PC-3 (cell line): ENCODE measurements at regions not wholly inside any gene's neighbourhood (a gene's known extent, or its start where the extent isn't known, plus 50 kb on each side); places are given as distances from the start of the nearest gene placed in this dataset.
A peak's percentile ranks its signal among the peaks of the same experiment; 100 is the strongest.

Experiments used
- ATAC-seq: fragments of 200-7000 bp; cut with Tn5 transposase; 2 replicates; pipeline ENCODE4 v1.9.1; 2020; ENCODE audit warnings: mild to moderate bottlenecking, moderate library complexity
- BruUV-seq: library from RNA; stranded (reverse); fragments of 400-500 nt; replicated peaks from 2 replicates; lab custom pipeline; 2021; lab: Mats Ljungman, UMichigan
- CTCF ChIA-PET: fragments of 300-600 bp; sonication (Branson Sonifier 250); formaldehyde crosslinking; loops from one replicate; lab custom pipeline; 2022; ENCODE audit warnings: antibody characterized with exemption; lab: Charles Lee
- POLR2A ChIA-PET: fragments of 300-600 bp; sonication (Branson Sonifier 250); formaldehyde crosslinking; loops from one replicate; lab custom pipeline; 2022; ENCODE audit warnings: antibody characterized with exemption; ENCODE audit not compliant: unreplicated experiment; lab: Charles Lee
- DNase-seq: peaks from one replicate; pipeline ENCODE4 v3.0.0-alpha.2; 2015
- H2AFZ ChIP-seq: fragments of 300-600 bp; sonication (generic); 2 replicates; pipeline ENCODE4 v1.6.0; 2016; ENCODE audit warnings: antibody characterized with exemption, low read length
- H3F3A ChIP-seq: fragments of 300-600 bp; sonication (generic); one replicate; pipeline ENCODE4 v1.6.0; 2017; ENCODE audit warnings: antibody characterized with exemption, low read length, control low read depth, mild to moderate bottlenecking; ENCODE audit not compliant: unreplicated experiment
- H3K27ac ChIP-seq: fragments of 300-600 bp; sonication (generic); 2 replicates; pipeline ENCODE4 v1.5.1; 2016; ENCODE audit warnings: mild to moderate bottlenecking, low read length
- H3K27me3 ChIP-seq: fragments of 300-600 bp; sonication (generic); 2 replicates; pipeline ENCODE4 v1.6.1; 2016; ENCODE audit warnings: low read length, mixed read lengths
- H3K36me3 ChIP-seq: fragments of 300-600 bp; sonication (generic); 2 replicates; pipeline ENCODE4 v1.6.1; 2016; ENCODE audit warnings: low read depth, mixed run types, low read length, mixed read lengths
- H3K4me1 ChIP-seq: fragments of 300-600 bp; sonication (generic); 2 replicates; pipeline ENCODE4 v1.5.1; 2016; ENCODE audit warnings: low read length; ENCODE audit not compliant: insufficient read depth
- H3K4me2 ChIP-seq: fragments of 300-600 bp; sonication (generic); 2 replicates; pipeline ENCODE4 v1.6.0; 2016; ENCODE audit warnings: low read length
- H3K4me3 ChIP-seq: fragments of 300-600 bp; sonication (generic); 2 replicates; pipeline ENCODE4 v1.5.1; 2016; ENCODE audit warnings: mild to moderate bottlenecking, low read length, mixed read lengths
- H3K79me2 ChIP-seq: fragments of 300-600 bp; sonication (generic); 2 replicates; pipeline ENCODE4 v1.6.1; 2017; ENCODE audit warnings: low read length, mixed read lengths
- H3K9ac ChIP-seq: fragments of 300-600 bp; sonication (generic); 2 replicates; pipeline ENCODE4 v1.6.0; 2016; ENCODE audit warnings: mild to moderate bottlenecking, low read length
- H3K9me2 ChIP-seq: fragments of 300-600 bp; sonication (generic); replicated peaks from 2 replicates; pipeline ENCODE4 v1.6.1; 2016; ENCODE audit warnings: mixed run types, low read length, mixed read lengths
- H3K9me3 ChIP-seq: fragments of 300-600 bp; sonication (generic); 2 replicates; pipeline ENCODE4 v1.6.1; 2016; ENCODE audit warnings: low read length, mixed read lengths
- H4K20me1 ChIP-seq: fragments of 300-600 bp; sonication (generic); 2 replicates; pipeline ENCODE4 v1.6.1; 2016; ENCODE audit warnings: low read length, mixed read lengths
- EZH2 ChIP-seq: fragments of 300-600 bp; sonication (generic); IDR thresholded peaks from one replicate; pipeline ENCODE4 v1.6.1; 2017; ENCODE audit warnings: antibody characterized with exemption, mild to moderate bottlenecking, low read length; ENCODE audit not compliant: unreplicated experiment
- EZH2phosphoT487 ChIP-seq: fragments of 300-600 bp; sonication (generic); IDR thresholded peaks from 2 replicates; pipeline ENCODE4 v1.6.1; 2018; ENCODE audit warnings: mild to moderate bottlenecking, antibody characterized with exemption, low read length, borderline replicate concordance
- intact Hi-C: fragments of 100-400 bp; cut with micrococcal nuclease; formaldehyde crosslinking; loops from 2 replicates; pipeline ENCODE4 v1.9.0; 2023
- TF ChIP-seq, protein P1 (sequence below): fragments of 300-600 bp; sonication (generic); conservative IDR thresholded peaks from 2 replicates; pipeline ENCODE4 v1.5.1; 2017; ENCODE audit warnings: antibody characterized with exemption, low read depth, mild to moderate bottlenecking, low read length

DNA sequence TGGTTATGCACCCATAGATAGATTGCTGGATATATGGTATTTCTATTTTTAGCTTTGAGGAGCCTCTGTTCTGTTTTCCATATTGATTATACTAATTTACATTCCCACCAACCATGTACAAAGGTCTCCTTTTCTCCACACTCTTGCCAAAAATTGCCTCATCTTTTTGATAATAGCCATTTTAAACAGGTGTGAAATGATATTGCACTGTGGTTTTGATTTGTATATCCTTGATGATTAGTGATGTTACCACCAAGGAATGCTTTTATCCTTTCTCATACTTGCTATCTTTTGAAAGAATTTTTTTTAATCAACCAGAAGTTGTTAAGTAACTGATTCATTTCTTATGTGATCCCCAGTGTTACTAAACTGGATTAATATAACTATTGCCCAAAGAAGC is 60.0 kb downstream of the BBS10 start:
- H3K4me3 ChIP-seq, result no peak overlapping the region
- no peak for ATAC-seq
- TF ChIP-seq EZH2 (no peak), EZH2phosphoT487 (no peak)
- TF ChIP-seq, protein P1, sequence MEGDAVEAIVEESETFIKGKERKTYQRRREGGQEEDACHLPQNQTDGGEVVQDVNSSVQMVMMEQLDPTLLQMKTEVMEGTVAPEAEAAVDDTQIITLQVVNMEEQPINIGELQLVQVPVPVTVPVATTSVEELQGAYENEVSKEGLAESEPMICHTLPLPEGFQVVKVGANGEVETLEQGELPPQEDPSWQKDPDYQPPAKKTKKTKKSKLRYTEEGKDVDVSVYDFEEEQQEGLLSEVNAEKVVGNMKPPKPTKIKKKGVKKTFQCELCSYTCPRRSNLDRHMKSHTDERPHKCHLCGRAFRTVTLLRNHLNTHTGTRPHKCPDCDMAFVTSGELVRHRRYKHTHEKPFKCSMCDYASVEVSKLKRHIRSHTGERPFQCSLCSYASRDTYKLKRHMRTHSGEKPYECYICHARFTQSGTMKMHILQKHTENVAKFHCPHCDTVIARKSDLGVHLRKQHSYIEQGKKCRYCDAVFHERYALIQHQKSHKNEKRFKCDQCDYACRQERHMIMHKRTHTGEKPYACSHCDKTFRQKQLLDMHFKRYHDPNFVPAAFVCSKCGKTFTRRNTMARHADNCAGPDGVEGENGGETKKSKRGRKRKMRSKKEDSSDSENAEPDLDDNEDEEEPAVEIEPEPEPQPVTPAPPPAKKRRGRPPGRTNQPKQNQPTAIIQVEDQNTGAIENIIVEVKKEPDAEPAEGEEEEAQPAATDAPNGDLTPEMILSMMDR, result no peak
- H3K27ac ChIP-seq, result no peak overlapping the region
- no TSS peak for BruUV-seq
- H2AFZ ChIP-seq, result no peak overlapping the region
- H3K9ac ChIP-seq, result no peak overlapping the region
- POLR2A ChIA-PET, result interaction anchor here (0.6 kb wide), 1 partner anchor 760 kb away, joined by 4 read pairs; no protein-coding TSS in a partner anchor
- CTCF ChIA-PET, result no interaction called here
- intact Hi-C loops, result no loop called here
- H3K4me1 ChIP-seq, result peaks cover 11% of the 10 kb centered on the region; the same call in 1 of the 2 replicates
- no peaks in the 10 kb centered on the region for H3K79me2 ChIP-seq
- H3F3A ChIP-seq, result no peaks in the 10 kb centered on the region
- H3K4me2 ChIP-seq, result no peak overlapping the region
- H3K9me2 ChIP-seq, result no peaks in the 10 kb centered on the region
- H3K9me3 ChIP-seq, result no peaks in the 10 kb centered on the region
- DNase-seq, result no peak
- no peaks in the 10 kb centered on the region for H3K36me3 ChIP-seq
- H3K27me3 ChIP-seq, result no peaks in the 10 kb centered on the region
- no peaks in the 10 kb centered on the region for H4K20me1 ChIP-seq

DNA sequence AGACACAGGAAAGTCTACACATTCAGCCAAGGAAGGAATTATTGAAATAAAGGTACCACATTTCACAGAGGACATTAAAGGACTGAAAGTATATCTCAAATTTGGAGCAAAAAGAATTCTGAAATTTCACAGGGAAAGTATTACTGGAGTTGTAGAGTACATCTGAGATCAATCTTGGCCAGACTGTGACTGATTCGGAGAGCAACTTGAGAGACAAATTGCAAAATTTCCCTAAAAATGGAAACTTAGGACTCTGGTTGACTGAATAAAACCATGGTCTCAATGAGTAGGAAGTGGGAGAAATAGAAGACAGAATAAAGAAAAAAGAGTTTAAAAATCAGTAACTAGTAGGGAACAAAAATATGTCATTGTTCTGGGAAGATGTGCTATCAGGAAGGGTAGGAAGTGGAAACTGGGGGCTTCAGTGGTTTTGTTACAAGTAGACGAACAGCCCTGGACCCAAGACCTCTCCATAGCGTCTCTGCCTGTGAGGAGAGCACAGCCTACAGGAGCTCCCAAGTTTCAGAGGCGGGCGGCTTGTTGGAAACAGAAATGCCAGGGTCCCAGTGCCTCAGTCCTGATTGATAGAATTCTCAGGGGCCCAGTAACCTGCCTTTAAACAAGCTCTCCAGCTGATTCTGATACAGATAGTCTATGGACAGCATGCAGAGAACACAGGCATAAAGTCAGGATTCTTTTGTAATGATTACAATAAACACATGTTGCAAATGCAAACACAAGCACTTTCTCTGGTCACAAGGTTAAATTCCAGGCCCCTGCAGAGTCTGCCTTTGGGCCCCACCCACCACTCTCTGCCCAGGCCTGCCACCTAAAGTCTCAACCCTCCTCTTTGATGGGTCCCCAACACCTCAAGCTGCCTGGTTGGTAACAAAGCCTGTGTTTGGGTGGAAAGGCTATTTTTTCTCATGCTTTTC is 63.1 kb downstream of the BBS10 start:
- DNase-seq (peak; percentile 14), ATAC-seq (no peak)
- Histone ChIP-seq H4K20me1 (no peaks in the 10 kb centered on the region), H3K27me3 (no peaks in the 10 kb centered on the region), H3K4me3 (no peak overlapping the region), H3F3A (no peaks in the 10 kb centered on the region), H3K27ac (no peak overlapping the region), H3K9me2 (no peaks in the 10 kb centered on the region), H3K79me2 (no peaks in the 10 kb centered on the region), H2AFZ (no peak overlapping the region), H3K36me3 (no peaks in the 10 kb centered on the region), H3K9me3 (no peaks in the 10 kb centered on the region), H3K4me2 (no peak overlapping the region), H3K9ac (no peak overlapping the region), H3K4me1 (peaks cover 11% of the 10 kb centered on the region; the same call in 1 of the 2 replicates)
- ChIA-PET CTCF (no interaction called here), POLR2A (no interaction called here)
- intact Hi-C loops, result no loop called here
- no TSS peak for BruUV-seq
- TF ChIP-seq EZH2phosphoT487 (no peak), EZH2 (no peak)
- TF ChIP-seq, protein P1, result no peak

DNA sequence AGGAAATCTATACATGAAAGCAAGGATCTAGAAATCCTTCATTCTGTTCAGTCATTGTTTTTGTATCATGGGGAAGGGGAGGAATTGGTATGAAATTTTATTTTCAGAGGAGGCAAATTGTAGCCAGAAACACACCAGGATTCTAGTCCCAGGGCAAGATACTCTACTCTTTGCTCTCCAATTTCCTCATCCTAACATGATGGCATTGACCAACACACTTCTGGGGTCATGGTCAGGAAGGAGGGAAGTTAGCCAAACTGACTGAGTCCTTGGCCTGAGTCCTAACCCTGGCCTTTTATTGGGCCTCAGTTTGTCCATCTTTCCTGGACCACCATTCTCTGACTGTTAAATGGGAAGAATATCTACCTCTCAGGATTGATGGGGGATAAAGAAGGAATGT is 65.5 kb downstream of the BBS10 start:
- H3K27me3 ChIP-seq, result no peaks in the 10 kb centered on the region
- H3K9me3 ChIP-seq, result no peaks in the 10 kb centered on the region
- DNase-seq, result no peak
- intact Hi-C loops, result no loop called here
- H4K20me1 ChIP-seq, result no peaks in the 10 kb centered on the region
- no peak overlapping the region for H3K4me3 ChIP-seq
- no peak for ATAC-seq
- peaks cover 15% of the 10 kb centered on the region for H3K4me1 ChIP-seq
- no peak overlapping the region for H3K4me2 ChIP-seq
- H3F3A ChIP-seq, result no peaks in the 10 kb centered on the region
- no peaks in the 10 kb centered on the region for H3K36me3 ChIP-seq
- H3K9me2 ChIP-seq, result 0 out of 2 replicates have a peak, but pooled peaks cover 5% of the 10 kb centered on the region
- H3K9ac ChIP-seq, result no peak overlapping the region
- CTCF ChIA-PET, result no interaction called here
- H2AFZ ChIP-seq, result no peak overlapping the region
- POLR2A ChIA-PET, result no interaction called here
- TF ChIP-seq, protein P1, result no peak
- TF ChIP-seq EZH2 (no peak), EZH2phosphoT487 (no peak)
- H3K27ac ChIP-seq, result no peak overlapping the region
- no peaks in the 10 kb centered on the region for H3K79me2 ChIP-seq
- BruUV-seq, result no TSS peak
